GM13976 (cell line): ENCODE measurements at regions not wholly inside any gene's neighbourhood (a gene's known extent, or its start where the extent isn't known, plus 50 kb on each side); places are given as distances from the start of the nearest gene placed in this dataset.

Experiments used
- DNase-seq: peaks from one replicate; pipeline ENCODE4 v3.0.0; 2012; ENCODE audit warnings: low spot score
- CTCF ChIP-seq: IDR thresholded peaks from 2 replicates; pipeline ENCODE4 v1.5.1; 2012; ENCODE audit warnings: borderline replicate concordance, mild to moderate bottlenecking; ENCODE audit not compliant: insufficient read depth; ENCODE audit errors: extremely low read depth, missing control alignments, control extremely low read depth
- in situ Hi-C: fragments of 300-500 bp; cut with MboI; formaldehyde crosslinking; loops from one replicate; pipeline ENCODE4 v1.12.0; 2022; ENCODE audit warnings: low sequenced_read_pairs, mixed read lengths, inconsistent platforms; ENCODE audit not compliant: unreplicated experiment

GRCh38 chr13:81597101-81597500 lies 1256.2 kb upstream of the SPRY2 start:
- TF ChIP-seq CTCF, result no peak
- in situ Hi-C loops, result no loop called here
- DNase-seq, result no peak

GRCh38 chr13:81596224-81596753 lies 1255.4 kb upstream of the SPRY2 start:
- in situ Hi-C loops, result no loop called here
- no peak for DNase-seq
- no peak for TF ChIP-seq CTCF

GRCh38 chr13:81591528-81592220 lies 1250.7 kb upstream of the SPRY2 start:
- in situ Hi-C loops, result no loop called here
- TF ChIP-seq CTCF, result no peak
- no peak for DNase-seq

GRCh38 chr13:81582381-81582780 lies 1241.5 kb upstream of the SPRY2 start:
- no peak for TF ChIP-seq CTCF
- DNase-seq, result no peak
- in situ Hi-C loops, result no loop called here

GRCh38 chr13:81577601-81578195 lies 1236.8 kb upstream of the SPRY2 start:
- in situ Hi-C loops, result no loop called here
- no peak for DNase-seq
- TF ChIP-seq CTCF, result no peak

GRCh38 chr13:81568824-81569223 lies 1227.9 kb upstream of the SPRY2 start:
- no peak for DNase-seq
- in situ Hi-C loops, result no loop called here
- TF ChIP-seq CTCF, result no peak

- no peak for DNase-seq
- TF ChIP-seq CTCF, result no peak
- in situ Hi-C loops, result no loop called here
Measured at GRCh38 chr13:81565849-81566248, 1224.9 kb upstream of the SPRY2 start.
